HEK293T (cell line): ENCODE measurements at regions not wholly inside any gene's neighbourhood (a gene's known extent, or its start where the extent isn't known, plus 50 kb on each side); places are given as distances from the start of the nearest gene placed in this dataset.

ENCODE experiments used
- CTCF ChIA-PET: fragments of 350-600 bp; formaldehyde crosslinking; extraction: SDS; loops from one replicate; lab custom pipeline; 2021; ENCODE audit warnings: antibody characterized with exemption, inconsistent platforms; lab: Yijun Ruan, JAX
- POLR2A ChIA-PET: fragments of 350-600 bp; formaldehyde crosslinking; extraction: SDS; loops from one replicate; lab custom pipeline; 2020; ENCODE audit warnings: antibody characterized with exemption, inconsistent platforms; lab: Yijun Ruan, JAX
- DNase-seq: peaks from one replicate; pipeline ENCODE4 v3.0.0; 2012; ENCODE audit warnings: mixed read lengths; ENCODE audit errors: extremely low spot score
- ARNT ChIP-seq: fragments of 450-650 bp; IDR thresholded peaks from 2 replicates; pipeline ENCODE4 v1.6.1; 2017; ENCODE audit warnings: mild to moderate bottlenecking
- BHLHE40 ChIP-seq: fragments of 450-650 bp; IDR thresholded peaks from 2 replicates; pipeline ENCODE4 v1.6.1; 2016; ENCODE audit warnings: mild to moderate bottlenecking, moderate library complexity, borderline replicate concordance
- CTBP1 ChIP-seq: fragments of 450-650 bp; IDR thresholded peaks from 2 replicates; pipeline ENCODE4 v1.6.1; 2016; ENCODE audit warnings: borderline replicate concordance
- ELF4 ChIP-seq: fragments of 450-650 bp; IDR thresholded peaks from 2 replicates; pipeline ENCODE4 v1.6.1; 2017; ENCODE audit warnings: antibody characterized with exemption
- FOXA1 ChIP-seq: fragments of 450-650 bp; IDR thresholded peaks from 2 replicates; pipeline ENCODE4 v1.6.1; 2016; ENCODE audit warnings: mild to moderate bottlenecking
- FOXK2 ChIP-seq: fragments of 450-650 bp; IDR thresholded peaks from 2 replicates; pipeline ENCODE4 v1.6.1; 2016; ENCODE audit warnings: mild to moderate bottlenecking
- FOXM1 ChIP-seq: fragments of 450-650 bp; IDR thresholded peaks from 2 replicates; pipeline ENCODE4 v1.6.1; 2017; ENCODE audit warnings: mild to moderate bottlenecking, borderline replicate concordance
- HDGF ChIP-seq: fragments of 450-650 bp; IDR thresholded peaks from 2 replicates; pipeline ENCODE4 v1.6.1; 2017; ENCODE audit warnings: antibody characterized with exemption, borderline replicate concordance
- L3MBTL2 ChIP-seq: fragments of 450-650 bp; conservative IDR thresholded peaks from 2 replicates; pipeline ENCODE4 v1.6.1; 2016; ENCODE audit warnings: mild to moderate bottlenecking
- LEF1 ChIP-seq: fragments of 450-650 bp; IDR thresholded peaks from 2 replicates; pipeline ENCODE4 v1.6.1; 2017; ENCODE audit warnings: mild to moderate bottlenecking, borderline replicate concordance
- NFRKB ChIP-seq: fragments of 450-650 bp; IDR thresholded peaks from 2 replicates; pipeline ENCODE4 v1.6.1; 2016; ENCODE audit warnings: mild to moderate bottlenecking, moderate library complexity
- SP1 ChIP-seq: fragments of 450-650 bp; IDR thresholded peaks from 2 replicates; pipeline ENCODE4 v1.6.1; 2017
- SUZ12 ChIP-seq: fragments of 450-650 bp; IDR thresholded peaks from 2 replicates; pipeline ENCODE4 v1.6.1; 2016; ENCODE audit warnings: mild to moderate bottlenecking
- TARDBP ChIP-seq: fragments of 450-650 bp; IDR thresholded peaks from 2 replicates; pipeline ENCODE4 v1.6.1; 2016
- ZNF384 ChIP-seq: fragments of 450-650 bp; IDR thresholded peaks from 2 replicates; pipeline ENCODE4 v1.6.1; 2016
- TF ChIP-seq, protein P1 (sequence below): fragments of 450-650 bp; IDR thresholded peaks from 2 replicates; pipeline ENCODE4 v1.6.1; 2016

DNA sequence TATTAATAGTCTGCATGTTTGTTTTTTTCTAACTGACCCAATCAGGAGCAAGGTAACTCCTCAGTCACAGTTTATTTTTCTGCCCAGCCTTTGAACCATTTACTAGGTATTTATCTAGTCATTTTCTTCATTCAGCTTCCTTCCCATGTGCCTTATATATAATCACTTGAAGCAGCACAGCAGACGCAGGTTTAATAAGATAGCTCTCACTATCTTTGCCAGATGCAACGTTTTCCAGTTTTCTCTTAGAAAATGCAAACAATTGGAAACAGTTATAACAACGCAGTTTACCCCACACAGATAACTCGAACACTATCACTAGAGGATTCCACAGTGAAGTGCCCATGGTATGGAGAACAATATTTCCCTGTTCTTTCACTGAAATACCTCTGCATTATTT lies 56.4 kb upstream of the NFKB1 start:
- ChIA-PET POLR2A (no interaction called here), CTCF (no interaction called here)
- DNase-seq = no peak
- no peak for TF ChIP-seq FOXM1
- TF ChIP-seq BHLHE40 = no peak
- no peak for TF ChIP-seq TARDBP
- no peak for TF ChIP-seq LEF1
- TF ChIP-seq FOXA1 = no peak
- no peak for TF ChIP-seq ARNT
- TF ChIP-seq L3MBTL2 = no peak
- TF ChIP-seq SUZ12 = no peak
- no peak for TF ChIP-seq NFRKB
- no peak for TF ChIP-seq FOXK2
- TF ChIP-seq ZNF384 = no peak

DNA sequence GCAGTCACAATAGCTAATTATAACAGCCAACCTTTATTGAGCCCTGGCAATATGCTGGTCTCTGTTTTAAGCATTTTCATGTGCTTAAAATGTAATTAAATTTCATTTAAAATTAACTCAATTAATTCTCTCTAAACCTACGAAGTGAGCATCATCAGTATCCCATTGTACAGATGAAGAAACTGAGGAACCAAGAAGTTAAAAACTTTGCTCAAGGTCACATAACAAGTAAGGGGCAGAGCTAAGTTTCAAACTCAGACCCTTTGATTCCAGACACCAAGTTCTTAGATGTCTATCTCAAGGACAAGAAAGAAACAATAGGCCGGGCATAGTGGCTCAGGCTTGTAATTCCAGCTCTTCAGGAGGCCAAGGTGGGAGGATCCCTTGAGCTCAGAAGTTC lies 55.9 kb upstream of the NFKB1 start:
- POLR2A ChIA-PET = no interaction called here
- no peak for TF ChIP-seq ZNF384
- TF ChIP-seq TARDBP = no peak
- no peak for TF ChIP-seq FOXM1
- no peak for TF ChIP-seq NFRKB
- CTCF ChIA-PET = no interaction called here
- DNase-seq = no peak

DNA sequence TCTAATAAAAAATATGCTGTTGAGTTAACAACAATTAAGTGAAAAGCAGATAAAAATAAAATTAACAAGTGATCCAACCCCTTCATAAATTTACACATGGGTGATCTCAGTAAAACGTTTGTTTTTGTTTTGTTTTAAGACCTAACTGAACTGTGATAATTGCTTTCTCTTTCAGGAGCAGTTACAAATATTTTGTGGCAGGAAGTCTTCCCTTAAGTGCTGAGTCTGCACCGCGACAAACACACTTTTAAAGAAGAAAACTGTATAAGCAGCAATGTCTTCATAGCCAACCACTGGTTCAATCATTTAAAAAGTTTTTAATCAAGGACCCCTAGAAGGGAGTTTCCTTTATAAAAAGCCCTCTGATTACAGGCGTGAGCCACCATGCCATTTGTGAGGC lies 53.7 kb upstream of the NFKB1 start:
- TF ChIP-seq ARNT = no peak
- no peak for TF ChIP-seq L3MBTL2
- TF ChIP-seq SP1 = no peak
- no peak for TF ChIP-seq FOXK2
- no peak for TF ChIP-seq BHLHE40
- no peak for TF ChIP-seq HDGF
- TF ChIP-seq TARDBP = no peak
- no peak for TF ChIP-seq FOXM1
- no peak for TF ChIP-seq SUZ12
- TF ChIP-seq NFRKB = no peak
- no peak for TF ChIP-seq FOXA1
- TF ChIP-seq LEF1 = no peak
- TF ChIP-seq CTBP1 = no peak
- TF ChIP-seq, protein P1, sequence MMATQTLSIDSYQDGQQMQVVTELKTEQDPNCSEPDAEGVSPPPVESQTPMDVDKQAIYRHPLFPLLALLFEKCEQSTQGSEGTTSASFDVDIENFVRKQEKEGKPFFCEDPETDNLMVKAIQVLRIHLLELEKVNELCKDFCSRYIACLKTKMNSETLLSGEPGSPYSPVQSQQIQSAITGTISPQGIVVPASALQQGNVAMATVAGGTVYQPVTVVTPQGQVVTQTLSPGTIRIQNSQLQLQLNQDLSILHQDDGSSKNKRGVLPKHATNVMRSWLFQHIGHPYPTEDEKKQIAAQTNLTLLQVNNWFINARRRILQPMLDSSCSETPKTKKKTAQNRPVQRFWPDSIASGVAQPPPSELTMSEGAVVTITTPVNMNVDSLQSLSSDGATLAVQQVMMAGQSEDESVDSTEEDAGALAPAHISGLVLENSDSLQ = no peak
- TF ChIP-seq ELF4 = no peak
- no peak for TF ChIP-seq ZNF384
- CTCF ChIA-PET = no interaction called here
- POLR2A ChIA-PET = no interaction called here
- DNase-seq = no peak

DNA sequence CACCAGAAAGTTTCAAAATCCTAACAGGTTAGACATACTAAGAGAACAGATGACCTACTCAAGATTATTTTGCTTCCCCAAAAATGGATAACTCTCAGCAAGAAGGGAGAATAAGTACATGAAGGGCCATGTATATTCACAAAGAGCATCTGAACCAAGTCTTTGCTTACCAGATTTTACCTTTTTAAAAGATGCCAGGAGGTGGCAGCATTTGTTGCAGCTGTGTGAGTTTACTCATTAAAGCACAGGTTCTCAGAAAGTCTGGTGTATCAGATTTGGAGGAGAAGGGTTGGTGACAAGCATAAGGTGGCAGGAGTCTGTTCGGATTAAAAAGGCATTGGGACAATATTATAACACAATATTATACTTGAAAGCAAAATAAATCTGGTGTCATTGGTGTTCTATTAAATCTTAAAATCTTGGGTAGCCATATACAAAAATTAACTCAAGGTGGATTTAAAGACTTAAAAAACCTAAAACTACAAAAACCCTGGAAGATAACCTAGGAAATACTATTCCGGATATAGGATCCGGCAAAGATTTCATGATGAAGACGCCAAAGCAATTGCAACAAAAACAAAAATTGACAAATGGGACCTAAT lies 51.3 kb upstream of the NFKB1 start:
- ChIA-PET POLR2A (no interaction called here), CTCF (no interaction called here)
- no peak for TF ChIP-seq CTBP1
- peak; percentile 52 for DNase-seq

DNA sequence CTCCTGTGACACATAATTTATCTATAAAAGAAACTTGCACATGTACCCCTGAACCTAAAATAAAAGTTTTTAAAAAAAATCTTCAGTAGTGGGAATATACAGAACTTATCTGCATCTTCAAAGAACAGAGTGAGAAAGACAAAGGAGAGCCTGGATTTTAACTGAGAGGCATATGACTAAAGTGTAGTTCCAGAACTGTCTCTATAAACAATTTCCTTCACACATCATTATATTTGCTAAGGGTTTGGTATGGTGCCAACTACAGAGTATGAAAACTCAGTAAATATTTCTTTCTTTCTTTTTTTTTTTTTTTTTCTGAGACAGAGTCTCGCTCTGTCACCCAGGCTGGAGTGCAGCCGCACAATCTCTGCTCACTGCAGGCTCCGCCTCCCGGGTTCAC lies 49.9 kb upstream of the NFKB1 start:
- TF ChIP-seq TARDBP (no peak), HDGF (no peak), ELF4 (no peak), LEF1 (no peak), L3MBTL2 (no peak), CTBP1 (no peak), ARNT (no peak), NFRKB (no peak), BHLHE40 (no peak), SP1 (no peak), SUZ12 (no peak), FOXM1 (no peak), ZNF384 (no peak), FOXA1 (no peak), FOXK2 (no peak)
- TF ChIP-seq, protein P1 = no peak
- DNase-seq = no peak
- ChIA-PET POLR2A (no interaction called here), CTCF (no interaction called here)
